ENCODE measurements at regions not wholly inside any gene's neighbourhood (a gene's known extent, or its start where the extent isn't known, plus 50 kb on each side); places are given as distances from the start of the nearest gene placed in this dataset.
A peak's percentile ranks its signal among the peaks of the same experiment; 100 is the strongest.

DNA sequence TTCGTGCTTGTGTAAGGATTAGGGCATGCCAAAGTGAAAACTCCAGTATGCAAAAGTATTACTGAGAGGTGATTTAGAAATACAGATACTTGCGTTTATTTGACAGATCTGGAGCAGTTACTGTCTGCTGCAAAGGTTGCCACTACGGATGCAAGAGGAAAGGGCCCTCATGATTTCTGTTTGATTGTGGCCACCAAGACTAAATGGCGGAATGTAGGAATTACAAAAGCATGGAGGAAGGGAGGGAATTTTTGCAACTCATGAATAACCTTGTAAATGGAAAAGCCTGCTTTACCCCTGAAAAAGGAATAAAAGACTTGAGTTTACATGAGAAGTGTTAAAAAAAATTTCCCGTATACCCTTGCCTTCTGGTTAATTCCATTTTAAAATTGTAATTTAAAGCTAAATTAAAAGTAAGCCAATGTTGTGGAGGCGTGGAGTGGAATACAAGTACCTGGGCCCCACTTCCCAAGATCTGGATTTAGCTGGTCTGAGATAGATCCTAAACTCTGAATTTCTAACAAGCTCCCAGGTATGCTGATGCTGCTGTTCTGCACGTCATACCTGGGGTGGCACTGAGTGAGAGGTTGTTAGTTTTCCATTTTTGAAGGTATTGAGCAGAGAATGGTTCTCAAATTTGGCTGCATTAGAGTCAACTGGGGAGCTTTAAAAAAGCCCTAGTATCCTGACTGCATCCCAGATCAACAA, 56.6 kb upstream of the NKX2-2 start:
- Mint-ChIP-seq H3K36me3 (ENCODE audit: insufficient read depth in 1 of 3, low read depth in 3 of 3) (no peaks in the 10 kb centered on the region), H3K4me1 (peaks cover 26 to 30% of the 10 kb centered on the region in 2 experiments), H3K4me3 (no peak overlapping the region), H3K27me3 (ENCODE audit: low read depth) (peaks cover 18% of the 10 kb centered on the region), H3K27ac (peak overlapping the region in 1 of 3 experiments; percentile 64; a peak in 2 of 7 replicates), H3K9me3 (peaks cover 0 to 2% of the 10 kb centered on the region in 2 experiments; a peak in 1 of 5 replicates)
- Histone ChIP-seq H3K9ac (ENCODE audit: extremely low read depth, insufficient read length, low read length) (no peak overlapping the region), H3K18ac (ENCODE audit: insufficient read length, low read depth, low read length) (no peak overlapping the region), H3K27me3 (ENCODE audit: insufficient read depth, low read length) (no peaks in the 10 kb centered on the region), H4K20me1 (ENCODE audit: control insufficient read depth, insufficient read depth, insufficient read length) (no peaks in the 10 kb centered on the region), H4K5ac (ENCODE audit: insufficient read length, low read depth, low read length) (no peak overlapping the region), H2AK5ac (ENCODE audit: insufficient read length, low read length) (no peak overlapping the region), H3K56ac (ENCODE audit: insufficient read length, low read depth, low read length) (no peak overlapping the region), H3K79me1 (ENCODE audit: insufficient read depth, low read depth, low read length, poor library complexity, severe bottlenecking) (no peaks in the 10 kb centered on the region), H3K4me2 (ENCODE audit: insufficient read depth, insufficient read length, low read length) (peak overlapping the region; percentile 12), H2BK12ac (ENCODE audit: insufficient read length, low read depth, low read length) (no peak overlapping the region), H2BK5ac (ENCODE audit: insufficient read length, low read length) (no peak overlapping the region), H2BK120ac (ENCODE audit: low read depth, low read length, poor library complexity, severe bottlenecking) (no peak overlapping the region), H3T11ph (ENCODE audit: low read length) (no peak overlapping the region), H2BK15ac (ENCODE audit: low read depth, low read length) (no peak overlapping the region), H3K27ac (ENCODE audit: insufficient read length, low read depth, low read length) (peak overlapping the region; percentile 43), H3K79me2 (ENCODE audit: insufficient read depth, low read length) (no peaks in the 10 kb centered on the region), H3K23ac (ENCODE audit: insufficient read length, low read depth, low read length) (no peak overlapping the region), H3K14ac (ENCODE audit: insufficient read depth, low read length) (no peak overlapping the region), H4K8ac (replicated peaks; ENCODE audit: insufficient read length, low read depth, low read length) (no peak overlapping the region), H3K9me3 (ENCODE audit: control insufficient read depth, low read depth, low read length) (no peaks in the 10 kb centered on the region), H2AFZ (ENCODE audit: low read length) (peak overlapping the region; percentile 11), H3K4me1 (ENCODE audit: insufficient read depth, low read length) (peaks cover 16% of the 10 kb centered on the region; the same call in 1 of the 2 replicates), H2BK20ac (ENCODE audit: low read depth, low read length, poor library complexity, severe bottlenecking) (no peak overlapping the region), H3K23me2 (ENCODE audit: insufficient read length, low read depth, low read length, poor library complexity, severe bottlenecking) (no peaks in the 10 kb centered on the region), H4K91ac (ENCODE audit: insufficient read length, low read depth, low read length) (no peak overlapping the region), H3K4ac (ENCODE audit: low read depth, low read length) (no peak overlapping the region)
- WGBS (ENCODE audit: extremely low coverage, insufficient read length, low lambda C conversion rate): no CpG with 5 or more reads among the region's 7 CpGs
- no peak for DNase-seq
- TF ChIP-seq, protein P1, sequence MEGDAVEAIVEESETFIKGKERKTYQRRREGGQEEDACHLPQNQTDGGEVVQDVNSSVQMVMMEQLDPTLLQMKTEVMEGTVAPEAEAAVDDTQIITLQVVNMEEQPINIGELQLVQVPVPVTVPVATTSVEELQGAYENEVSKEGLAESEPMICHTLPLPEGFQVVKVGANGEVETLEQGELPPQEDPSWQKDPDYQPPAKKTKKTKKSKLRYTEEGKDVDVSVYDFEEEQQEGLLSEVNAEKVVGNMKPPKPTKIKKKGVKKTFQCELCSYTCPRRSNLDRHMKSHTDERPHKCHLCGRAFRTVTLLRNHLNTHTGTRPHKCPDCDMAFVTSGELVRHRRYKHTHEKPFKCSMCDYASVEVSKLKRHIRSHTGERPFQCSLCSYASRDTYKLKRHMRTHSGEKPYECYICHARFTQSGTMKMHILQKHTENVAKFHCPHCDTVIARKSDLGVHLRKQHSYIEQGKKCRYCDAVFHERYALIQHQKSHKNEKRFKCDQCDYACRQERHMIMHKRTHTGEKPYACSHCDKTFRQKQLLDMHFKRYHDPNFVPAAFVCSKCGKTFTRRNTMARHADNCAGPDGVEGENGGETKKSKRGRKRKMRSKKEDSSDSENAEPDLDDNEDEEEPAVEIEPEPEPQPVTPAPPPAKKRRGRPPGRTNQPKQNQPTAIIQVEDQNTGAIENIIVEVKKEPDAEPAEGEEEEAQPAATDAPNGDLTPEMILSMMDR (conservative IDR thresholded peaks at IDR 0.05): no peak

All from H9 (cell line).